Lung (tissue), 11 donors: ENCODE measurements at regions not wholly inside any gene's neighbourhood (a gene's known extent, or its start where the extent isn't known, plus 50 kb on each side); places are given as distances from the start of the nearest gene placed in this dataset.

Experiments used
- ATAC-seq: fragments of 200-7000 bp; cut with Tn5 transposase; one replicate; pipeline ENCODE4 v1.9.1; 2020; ENCODE audit warnings: moderate number of reproducible peaks; ENCODE audit not compliant: insufficient read depth, low FRiP score
- DNase-seq, 3 donors: peaks; one replicate each; pipeline ENCODE4 v3.0.0-alpha.2; 2013 to 2017
- H3K27ac ChIP-seq, 2 donors: one replicate each; pipeline ENCODE4 v1.5.1; 2013; ENCODE audit warnings: mild to moderate bottlenecking in 2 of 2, moderate library complexity in 2 of 2, control low read depth in 1 of 2, inconsistent platforms in 1 of 2, low read depth in 1 of 2, low read length in 1 of 2
- H3K27me3 ChIP-seq, 3 donors: one replicate each; pipeline ENCODE4 v1.5.1; 2013; ENCODE audit warnings: low read length in 2 of 3; ENCODE audit not compliant: control insufficient read depth in 3 of 3, insufficient read depth in 3 of 3
- H3K36me3 ChIP-seq, 4 donors: one replicate each; pipeline ENCODE4 v1.5.1; 2013; ENCODE audit warnings: low read length in 4 of 4, mild to moderate bottlenecking in 1 of 4, moderate library complexity in 1 of 4; ENCODE audit not compliant: control insufficient read depth in 4 of 4, insufficient read depth in 4 of 4
- H3K4me1 ChIP-seq, 5 donors: one replicate each; pipeline ENCODE4 v1.5.1; 2013; ENCODE audit warnings: low read length in 5 of 5, mild to moderate bottlenecking in 2 of 5, moderate library complexity in 1 of 5; ENCODE audit not compliant: control insufficient read depth in 5 of 5, insufficient read depth in 5 of 5
- H3K4me3 ChIP-seq: one replicate; pipeline ENCODE4 v1.5.1; 2013; ENCODE audit warnings: mild to moderate bottlenecking, control low read depth, moderate library complexity
- H3K9ac ChIP-seq, 2 donors: one replicate each; pipeline ENCODE4 v1.5.1; 2013; ENCODE audit warnings: low read length in 2 of 2, control low read depth in 1 of 2; ENCODE audit not compliant: insufficient read depth in 1 of 2
- H3K9me3 ChIP-seq, 4 donors: one replicate each; pipeline ENCODE4 v1.5.1; 2013; ENCODE audit warnings: low read length in 3 of 4, mild to moderate bottlenecking in 1 of 4, moderate library complexity in 1 of 4; ENCODE audit not compliant: control insufficient read depth in 4 of 4, insufficient read depth in 3 of 4
- CTCF ChIP-seq: IDR thresholded peaks from 2 replicates; pipeline ENCODE4 v1.5.1; 2012; ENCODE audit warnings: mild to moderate bottlenecking; ENCODE audit errors: control extremely low read depth, extremely low read depth
- WGBS, 2 donors: extraction: QIAGEN DNeasy Blood & Tissue Kit; methylation state at CpG; one replicate each; pipeline ENCODE4 v1.1.7; 2013; 5-methylcytosine and 5-hydroxymethylcytosine counted together
- donor health status: control.
- donor health status: control.
- donor health status: Bipolar disorder and iron deficiency.
- donor health status: healthy.
- donor health status: DM: yes; HTN: yes; CAD: no.

- H3K36me3 ChIP-seq = no peaks in the 10 kb centered on the region
- no peaks in the 10 kb centered on the region for H3K27me3 ChIP-seq
- ATAC-seq = no peak
- no peak for TF ChIP-seq CTCF
- H3K9ac ChIP-seq = no peak overlapping the region
- no peak overlapping the region for H3K27ac ChIP-seq
- no peaks in the 10 kb centered on the region for H3K4me1 ChIP-seq
- H3K9me3 ChIP-seq = no peaks in the 10 kb centered on the region
- 86 to 90% methylated on average over 1 of the region's 1 CpG for WGBS, 2 donors
- no peak for DNase-seq
- no peak overlapping the region for H3K4me3 ChIP-seq
Observed at GRCh38 chr9:103407260-103407659, 412.1 kb downstream of the CYLC2 start.

- Histone ChIP-seq H3K36me3 (no peaks in the 10 kb centered on the region), H3K27me3 (no peaks in the 10 kb centered on the region), H3K9me3 (no peaks in the 10 kb centered on the region), H3K4me3 (no peak overlapping the region), H3K4me1 (no peaks in the 10 kb centered on the region), H3K9ac (no peak overlapping the region), H3K27ac (no peak overlapping the region)
- DNase-seq = no peak
- 78 to 83% methylated on average over 4 of the region's 4 CpGs for WGBS, 2 donors
- no peak for ATAC-seq
- TF ChIP-seq CTCF = no peak
Observed at GRCh38 chr9:103410059-103410458, 414.9 kb downstream of the CYLC2 start.

GRCh38 chr9:103427696-103428095, 432.6 kb downstream of the CYLC2 start:
- Histone ChIP-seq H3K27ac (no peak overlapping the region), H3K4me1 (no peaks in the 10 kb centered on the region), H3K36me3 (no peaks in the 10 kb centered on the region), H3K27me3 (no peaks in the 10 kb centered on the region), H3K9ac (no peak overlapping the region), H3K9me3 (no peaks in the 10 kb centered on the region), H3K4me3 (no peak overlapping the region)
- no peak for DNase-seq
- 86 to 89% methylated on average over 4 of the region's 4 CpGs for WGBS, 2 donors
- no peak for TF ChIP-seq CTCF
- no peak for ATAC-seq

GRCh38 chr9:103430469-103430868, 435.3 kb downstream of the CYLC2 start:
- TF ChIP-seq CTCF = no peak
- Histone ChIP-seq H3K9ac (no peak overlapping the region), H3K9me3 (no peaks in the 10 kb centered on the region), H3K27ac (no peak overlapping the region), H3K27me3 (no peaks in the 10 kb centered on the region), H3K4me1 (no peaks in the 10 kb centered on the region), H3K4me3 (no peak overlapping the region), H3K36me3 (no peaks in the 10 kb centered on the region)
- ATAC-seq = no peak
- no peak for DNase-seq
- 55 to 78% methylated on average over 1 of the region's 1 CpG for WGBS, 2 donors
